H9 (cell line): ENCODE measurements at regions not wholly inside any gene's neighbourhood (a gene's known extent, or its start where the extent isn't known, plus 50 kb on each side); places are given as distances from the start of the nearest gene placed in this dataset.

Experiments
- DNase-seq: peaks from one replicate; pipeline ENCODE4 v3.0.0-alpha.2; 2017
- H2AFZ ChIP-seq: one replicate; pipeline ENCODE4 v1.6.1; 2013; ENCODE audit warnings: mild to moderate bottlenecking, low read length, control low read depth, moderate library complexity
- H2AK5ac ChIP-seq: 2 replicates; pipeline ENCODE4 v1.6.1; 2013; ENCODE audit warnings: low read length, control low read depth, mixed read lengths; ENCODE audit not compliant: insufficient read length
- H2BK120ac ChIP-seq: one replicate; pipeline ENCODE4 v1.6.1; 2013; ENCODE audit warnings: low read depth, mild to moderate bottlenecking, low read length, control low read depth, inconsistent platforms; ENCODE audit not compliant: poor library complexity, severe bottlenecking
- H2BK12ac ChIP-seq: 2 replicates; pipeline ENCODE4 v1.6.1; 2013; ENCODE audit warnings: low read length, control low read depth, mixed read lengths, low read depth; ENCODE audit not compliant: insufficient read length
- H2BK15ac ChIP-seq: 2 replicates; pipeline ENCODE4 v1.6.1; 2013; ENCODE audit warnings: low read depth, low read length, control low read depth
- H2BK20ac ChIP-seq: one replicate; pipeline ENCODE4 v1.6.1; 2013; ENCODE audit warnings: low read depth, mild to moderate bottlenecking, low read length, control low read depth, inconsistent platforms; ENCODE audit not compliant: poor library complexity, severe bottlenecking
- H2BK5ac ChIP-seq: 2 replicates; pipeline ENCODE4 v1.6.1; 2013; ENCODE audit warnings: low read length, control low read depth, mixed read lengths; ENCODE audit not compliant: insufficient read length
- H3K14ac ChIP-seq: 2 replicates; pipeline ENCODE4 v1.6.1; 2013; ENCODE audit warnings: low read length, control low read depth; ENCODE audit not compliant: insufficient read depth
- H3K18ac ChIP-seq: 2 replicates; pipeline ENCODE4 v1.6.1; 2013; ENCODE audit warnings: low read depth, mild to moderate bottlenecking, mixed read lengths, low read length, control low read depth; ENCODE audit not compliant: insufficient read length
- H3K23ac ChIP-seq: 2 replicates; pipeline ENCODE4 v1.6.1; 2013; ENCODE audit warnings: low read length, control low read depth, mixed read lengths, low read depth; ENCODE audit not compliant: insufficient read length
- H3K23me2 ChIP-seq: 2 replicates; pipeline ENCODE4 v1.6.1; 2013; ENCODE audit warnings: low read depth, mild to moderate bottlenecking, mixed read lengths, low read length, control low read depth; ENCODE audit not compliant: insufficient read length, poor library complexity, severe bottlenecking
- H3K27ac ChIP-seq: 2 replicates; pipeline ENCODE4 v1.5.1; 2013; ENCODE audit warnings: low read length, control low read depth, mixed read lengths, low read depth; ENCODE audit not compliant: insufficient read length
- H3K27me3 ChIP-seq: 2 replicates; pipeline ENCODE4 v1.6.1; 2013; ENCODE audit warnings: low read length, control low read depth, inconsistent platforms; ENCODE audit not compliant: insufficient read depth
- H3K4ac ChIP-seq: 2 replicates; pipeline ENCODE4 v1.6.1; 2013; ENCODE audit warnings: low read depth, mild to moderate bottlenecking, control low read depth, inconsistent platforms, low read length, moderate library complexity
- H3K4me1 ChIP-seq: 2 replicates; pipeline ENCODE4 v1.6.1; 2013; ENCODE audit warnings: low read length, control low read depth, inconsistent platforms; ENCODE audit not compliant: insufficient read depth
- H3K4me2 ChIP-seq: 2 replicates; pipeline ENCODE4 v1.6.1; 2013; ENCODE audit warnings: low read length, control low read depth, mixed read lengths; ENCODE audit not compliant: insufficient read length, insufficient read depth
- H3K56ac ChIP-seq: 2 replicates; pipeline ENCODE4 v1.6.1; 2013; ENCODE audit warnings: low read depth, mild to moderate bottlenecking, mixed read lengths, low read length, control low read depth; ENCODE audit not compliant: insufficient read length
- H3K79me1 ChIP-seq: 2 replicates; pipeline ENCODE4 v1.6.1; 2013; ENCODE audit warnings: low read depth, mild to moderate bottlenecking, moderate library complexity, low read length, control low read depth, inconsistent platforms; ENCODE audit not compliant: insufficient read depth, poor library complexity, severe bottlenecking
- H3K79me2 ChIP-seq: 2 replicates; pipeline ENCODE4 v1.6.1; 2013; ENCODE audit warnings: low read length, control low read depth, inconsistent platforms; ENCODE audit not compliant: insufficient read depth
- H3K9ac ChIP-seq: 2 replicates; pipeline ENCODE4 v1.6.1; 2013; ENCODE audit warnings: low read length, control low read depth, mixed read lengths; ENCODE audit not compliant: insufficient read length; ENCODE audit errors: extremely low read depth
- H3K9me3 ChIP-seq: one replicate; pipeline ENCODE4 v1.6.1; 2013; ENCODE audit warnings: low read depth, low read length, inconsistent platforms; ENCODE audit not compliant: control insufficient read depth
- H3T11ph ChIP-seq: one replicate; pipeline ENCODE4 v1.6.1; 2013; ENCODE audit warnings: mild to moderate bottlenecking, low read length, control low read depth, inconsistent platforms
- H4K20me1 ChIP-seq: one replicate; pipeline ENCODE4 v1.6.1; 2013; ENCODE audit not compliant: control insufficient read depth, insufficient read length, insufficient read depth
- H4K5ac ChIP-seq: 2 replicates; pipeline ENCODE4 v1.6.1; 2013; ENCODE audit warnings: low read depth, mild to moderate bottlenecking, mixed read lengths, low read length, control low read depth; ENCODE audit not compliant: insufficient read length
- H4K8ac ChIP-seq: replicated peaks from 2 replicates; pipeline ENCODE4 v1.6.1; 2013; ENCODE audit warnings: low read length, control low read depth, mixed read lengths, low read depth; ENCODE audit not compliant: insufficient read length
- H4K91ac ChIP-seq: 2 replicates; pipeline ENCODE4 v1.6.1; 2013; ENCODE audit warnings: low read depth, mild to moderate bottlenecking, moderate library complexity, mixed read lengths, low read length, control low read depth; ENCODE audit not compliant: insufficient read length
- H3K27ac Mint-ChIP-seq, 3 experiments: 2 replicates in 2 of 3; 3 replicates in 1 of 3; pipeline ENCODE4 v1.8.0; 2020 to 2021; ENCODE audit warnings: mixed read lengths in 3 of 3, mild to moderate bottlenecking in 1 of 3, moderate library complexity in 1 of 3
- H3K27me3 Mint-ChIP-seq: 2 replicates; pipeline ENCODE4 v1.8.0; 2021; ENCODE audit warnings: low read depth, mild to moderate bottlenecking, moderate library complexity, mixed read lengths
- H3K36me3 Mint-ChIP-seq, 3 experiments: 2 replicates in 2 of 3; 3 replicates in 1 of 3; pipeline ENCODE4 v1.8.0; 2020 to 2021; ENCODE audit warnings: low read depth in 3 of 3, mixed read lengths in 3 of 3; ENCODE audit not compliant: insufficient read depth in 1 of 3
- H3K4me1 Mint-ChIP-seq, 2 experiments: 2 replicates each; pipeline ENCODE4 v1.8.0; 2020; ENCODE audit warnings: mixed read lengths in 2 of 2
- H3K4me3 Mint-ChIP-seq, 2 experiments: 2 replicates in 1 of 2; 3 replicates in 1 of 2; pipeline ENCODE4 v1.8.0; 2020 to 2021; ENCODE audit warnings: mild to moderate bottlenecking in 2 of 2, mixed read lengths in 2 of 2, moderate library complexity in 1 of 2
- H3K9me3 Mint-ChIP-seq, 2 experiments: 2 replicates in 1 of 2; 3 replicates in 1 of 2; pipeline ENCODE4 v1.8.0; 2020; ENCODE audit warnings: mild to moderate bottlenecking in 2 of 2, mixed read lengths in 2 of 2, moderate library complexity in 1 of 2
- WGBS: extraction: QIAGEN DNeasy Blood & Tissue Kit; methylation state at CpG from one replicate; pipeline ENCODE4 v1.1.7; 2013; ENCODE audit warnings: missing lambda C conversion rate, low lambda C conversion rate, mixed read lengths; ENCODE audit not compliant: insufficient read length; ENCODE audit errors: extremely low coverage; 5-methylcytosine and 5-hydroxymethylcytosine counted together
- TF ChIP-seq, protein P1 (sequence below): fragments of 200-600 bp; sonication (generic); conservative IDR thresholded peaks from 3 replicates; pipeline ENCODE4 v1.8.0; 2021; ENCODE audit warnings: antibody characterized with exemption, mild to moderate bottlenecking

- Mint-ChIP-seq H3K4me1 (peaks cover 22 to 34% of the 10 kb centered on the region in 2 experiments), H3K9me3 (peaks cover 3 to 4% of the 10 kb centered on the region in 2 experiments; a peak in 3 of 5 replicates), H3K27me3 (no peaks in the 10 kb centered on the region), H3K36me3 (peaks cover 0 to 3% (median 0%) of the 10 kb centered on the region in 3 experiments; a peak in 1 of 7 replicates), H3K4me3 (no peak overlapping the region), H3K27ac (no peak overlapping the region)
- H3K18ac ChIP-seq, result no peak overlapping the region
- no peak overlapping the region for H2BK120ac ChIP-seq
- TF ChIP-seq, protein P1, sequence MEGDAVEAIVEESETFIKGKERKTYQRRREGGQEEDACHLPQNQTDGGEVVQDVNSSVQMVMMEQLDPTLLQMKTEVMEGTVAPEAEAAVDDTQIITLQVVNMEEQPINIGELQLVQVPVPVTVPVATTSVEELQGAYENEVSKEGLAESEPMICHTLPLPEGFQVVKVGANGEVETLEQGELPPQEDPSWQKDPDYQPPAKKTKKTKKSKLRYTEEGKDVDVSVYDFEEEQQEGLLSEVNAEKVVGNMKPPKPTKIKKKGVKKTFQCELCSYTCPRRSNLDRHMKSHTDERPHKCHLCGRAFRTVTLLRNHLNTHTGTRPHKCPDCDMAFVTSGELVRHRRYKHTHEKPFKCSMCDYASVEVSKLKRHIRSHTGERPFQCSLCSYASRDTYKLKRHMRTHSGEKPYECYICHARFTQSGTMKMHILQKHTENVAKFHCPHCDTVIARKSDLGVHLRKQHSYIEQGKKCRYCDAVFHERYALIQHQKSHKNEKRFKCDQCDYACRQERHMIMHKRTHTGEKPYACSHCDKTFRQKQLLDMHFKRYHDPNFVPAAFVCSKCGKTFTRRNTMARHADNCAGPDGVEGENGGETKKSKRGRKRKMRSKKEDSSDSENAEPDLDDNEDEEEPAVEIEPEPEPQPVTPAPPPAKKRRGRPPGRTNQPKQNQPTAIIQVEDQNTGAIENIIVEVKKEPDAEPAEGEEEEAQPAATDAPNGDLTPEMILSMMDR, result no peak
- H2BK5ac ChIP-seq, result no peak overlapping the region
- no peaks in the 10 kb centered on the region for H3K23me2 ChIP-seq
- H3K14ac ChIP-seq, result no peak overlapping the region
- no peak overlapping the region for H3T11ph ChIP-seq
- H3K27ac ChIP-seq, result no peak overlapping the region
- H2BK20ac ChIP-seq, result no peak overlapping the region
- H4K5ac ChIP-seq, result no peak overlapping the region
- no peak overlapping the region for H2AK5ac ChIP-seq
- H2BK12ac ChIP-seq, result no peak overlapping the region
- no peaks in the 10 kb centered on the region for H3K79me2 ChIP-seq
- H3K9me3 ChIP-seq, result no peaks in the 10 kb centered on the region
- no peaks in the 10 kb centered on the region for H4K20me1 ChIP-seq
- H3K4me1 ChIP-seq, result no peaks in the 10 kb centered on the region
- H3K23ac ChIP-seq, result no peak overlapping the region
- DNase-seq, result no peak
- H2BK15ac ChIP-seq, result no peak overlapping the region
- H2AFZ ChIP-seq, result no peak overlapping the region
- H4K91ac ChIP-seq, result no peak overlapping the region
- H3K56ac ChIP-seq, result no peak overlapping the region
- no peaks in the 10 kb centered on the region for H3K79me1 ChIP-seq
- H3K9ac ChIP-seq, result no peak overlapping the region
- H3K27me3 ChIP-seq, result no peaks in the 10 kb centered on the region
- no peak overlapping the region for H3K4me2 ChIP-seq
- no peak overlapping the region for H3K4ac ChIP-seq
- H4K8ac ChIP-seq, result no peak overlapping the region
- no CpG with 5 or more reads among the region's 1 CpG for WGBS
These were observed 220.4 kb upstream of the TFPI start for GRCh38 chr2:187774551-187775071.
